ENCODE measurements at regions not wholly inside any gene's neighbourhood (a gene's known extent, or its start where the extent isn't known, plus 50 kb on each side); places are given as distances from the start of the nearest gene placed in this dataset.

DNA sequence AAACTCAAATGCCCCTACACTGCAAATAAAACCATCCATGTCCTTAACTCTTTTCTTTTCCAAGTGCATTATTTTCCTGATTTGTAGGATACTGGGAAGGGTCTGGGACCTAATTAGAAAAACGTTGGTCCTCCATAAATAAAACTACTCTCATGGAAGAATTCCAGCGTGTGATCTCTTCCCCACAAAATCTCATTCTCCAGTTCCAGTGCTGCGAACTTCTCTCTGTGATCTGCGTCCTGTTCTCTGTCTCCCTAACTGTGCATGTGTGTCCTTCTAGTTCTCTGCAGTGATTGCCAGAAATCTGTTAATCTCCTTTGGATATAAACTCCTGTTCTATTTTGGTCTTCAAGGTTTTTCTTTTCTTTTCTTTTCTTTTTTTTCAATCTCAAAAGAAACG is 148.1 kb downstream of the BBOX1 start:
- TF ChIP-seq POLR2AphosphoS5 (IDR thresholded peaks at IDR 0.05; ENCODE audit: insufficient read depth in 1 of 2, low read depth in 1 of 2): no peak
- no peak for TF ChIP-seq CTCF (IDR thresholded peaks at IDR 0.05)
- TF ChIP-seq POLR2A (IDR thresholded peaks at IDR 0.05): no peak
